ENCODE measurements at regions not wholly inside any gene's neighbourhood (a gene's known extent, or its start where the extent isn't known, plus 50 kb on each side); places are given as distances from the start of the nearest gene placed in this dataset.
"Not testable (repeated sequence)": the region's sequence is repeated elsewhere in the genome, so short reads cannot be mapped to it uniquely, and the experiment has no call there.

DNA sequence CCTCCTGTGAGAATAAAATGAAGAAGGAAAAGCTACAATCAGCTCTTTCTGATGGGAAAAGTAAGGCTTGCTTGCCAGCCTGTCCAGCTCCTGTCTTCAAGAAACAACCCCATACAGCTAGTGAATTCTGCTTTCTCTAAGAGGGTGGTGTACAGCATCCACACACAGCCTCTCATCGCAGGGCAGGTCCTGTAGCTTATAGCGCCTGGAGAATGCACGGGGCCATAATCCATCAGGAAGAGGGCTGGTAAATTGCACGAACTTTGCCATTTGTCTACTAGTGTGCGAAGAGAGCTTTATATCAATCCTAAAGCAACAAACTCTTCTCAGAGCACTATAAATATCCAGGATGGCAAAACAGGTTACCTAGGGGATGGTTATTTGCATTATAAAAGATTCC, 83.3 kb upstream of the SAMSN1 start:
- Mint-ChIP-seq H3K4me3 (no peak overlapping the region), H3K4me1 (peaks cover 14% of the 10 kb centered on the region), H3K9me3 (peaks cover 2% of the 10 kb centered on the region), H3K27ac (no peak overlapping the region), H3K36me3 (peaks cover 6% of the 10 kb centered on the region)
- DNase-seq (ENCODE audit: low spot score in 2 of 2) (no peak), ATAC-seq (no peak)

DNA sequence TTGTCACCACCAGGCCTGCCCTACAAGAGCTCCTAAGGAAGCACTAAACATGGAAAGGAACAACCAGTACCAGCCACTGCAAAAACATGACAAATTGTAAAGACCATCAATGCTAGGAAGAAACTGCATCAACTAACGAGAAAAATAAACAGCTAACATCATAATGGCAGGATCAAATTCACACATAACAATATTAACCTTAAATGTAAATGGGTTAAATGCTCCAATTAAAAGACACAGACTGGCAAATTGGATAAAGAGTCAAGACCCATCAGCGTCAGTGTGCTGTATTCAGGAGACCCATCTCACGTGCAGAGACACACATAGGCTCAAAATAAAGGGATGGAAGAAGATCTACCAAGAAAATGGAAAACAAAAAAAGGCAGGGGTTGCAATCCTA, 77.0 kb upstream of the SAMSN1 start:
- DNase-seq (ENCODE audit: low spot score in 2 of 2); H3K27ac Mint-ChIP-seq; H3K36me3 Mint-ChIP-seq; ATAC-seq; H3K4me3 Mint-ChIP-seq: not testable (repeated sequence)
- Mint-ChIP-seq H3K4me1 (peaks cover 14% of the 10 kb centered on the region), H3K9me3 (peaks cover 17% of the 10 kb centered on the region)

DNA sequence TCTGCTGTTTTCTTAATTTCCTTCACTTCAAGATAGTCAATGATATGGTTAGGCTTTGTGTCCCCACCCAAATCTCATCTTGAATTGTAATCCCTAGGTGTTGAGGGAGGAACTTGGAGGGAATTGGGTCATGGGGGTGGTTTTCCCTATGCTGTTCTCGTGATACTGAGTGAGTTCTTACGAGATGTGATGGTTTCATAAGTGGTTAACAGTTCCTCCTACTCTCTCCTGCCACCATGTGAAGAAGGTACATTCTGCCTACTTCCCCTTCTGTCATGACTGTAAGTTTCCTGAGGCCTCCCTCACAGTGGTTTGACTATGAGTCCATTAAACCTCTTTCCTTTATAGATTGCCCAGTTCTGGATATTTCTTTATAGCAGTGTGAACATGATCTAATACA, 74.0 kb upstream of the SAMSN1 start:
- H3K9me3 Mint-ChIP-seq, result peaks cover 17% of the 10 kb centered on the region
- H3K27ac Mint-ChIP-seq, result peak overlapping the region; percentile 44
- H3K4me1 Mint-ChIP-seq, result peaks cover 28% of the 10 kb centered on the region
- H3K4me3 Mint-ChIP-seq, result no peak overlapping the region
- ATAC-seq (peak; percentile 96), DNase-seq (ENCODE audit: low spot score in 2 of 2) (no peak)
- no peaks in the 10 kb centered on the region for H3K36me3 Mint-ChIP-seq

DNA sequence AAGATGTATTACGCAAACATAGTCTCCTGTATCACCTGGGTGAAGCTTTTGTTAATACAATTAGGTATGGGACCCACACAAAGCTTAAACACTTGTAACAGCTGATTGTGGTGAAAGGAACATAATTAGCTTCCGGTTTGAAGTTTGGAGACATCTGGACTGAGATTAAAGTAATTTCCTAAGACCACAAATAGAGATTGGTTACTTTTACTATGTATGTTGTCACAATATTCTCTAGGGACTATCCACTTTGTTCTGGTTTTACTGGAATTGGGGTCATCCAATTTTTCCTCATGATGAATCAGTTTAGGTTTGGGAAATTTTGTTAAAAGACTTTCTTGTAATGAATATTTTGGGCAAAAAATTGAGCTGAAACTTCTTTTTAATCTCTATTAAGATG, 71.8 kb upstream of the SAMSN1 start:
- Mint-ChIP-seq H3K27ac (no peak overlapping the region), H3K36me3 (no peaks in the 10 kb centered on the region), H3K4me3 (no peak overlapping the region), H3K9me3 (peaks cover 12% of the 10 kb centered on the region), H3K4me1 (peaks cover 28% of the 10 kb centered on the region)
- no peak for DNase-seq (ENCODE audit: low spot score in 2 of 2)
- no peak for ATAC-seq

DNA sequence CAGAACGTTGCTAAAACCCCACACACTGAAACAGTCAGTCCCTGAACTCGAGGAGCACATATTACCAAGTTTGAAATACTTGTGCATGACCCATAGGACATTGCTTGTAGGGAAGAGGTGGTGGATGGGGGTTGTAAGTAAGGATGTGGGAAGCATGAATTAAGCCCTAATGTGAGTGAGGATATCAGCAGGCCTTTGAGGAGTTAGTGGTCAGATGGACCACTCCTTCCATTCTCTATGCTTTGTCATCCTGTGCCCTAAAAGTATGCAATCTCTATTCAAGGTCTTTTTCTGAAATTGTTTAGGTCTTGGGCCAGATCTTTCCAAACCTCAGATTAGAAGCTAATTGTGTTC, 70.9 kb upstream of the SAMSN1 start:
- no peak for DNase-seq (ENCODE audit: low spot score in 2 of 2)
- H3K9me3 Mint-ChIP-seq, result peaks cover 12% of the 10 kb centered on the region
- peaks cover 28% of the 10 kb centered on the region for H3K4me1 Mint-ChIP-seq
- no peak for ATAC-seq
- H3K27ac Mint-ChIP-seq, result no peak overlapping the region
- H3K4me3 Mint-ChIP-seq, result no peak overlapping the region
- H3K36me3 Mint-ChIP-seq, result no peaks in the 10 kb centered on the region

DNA sequence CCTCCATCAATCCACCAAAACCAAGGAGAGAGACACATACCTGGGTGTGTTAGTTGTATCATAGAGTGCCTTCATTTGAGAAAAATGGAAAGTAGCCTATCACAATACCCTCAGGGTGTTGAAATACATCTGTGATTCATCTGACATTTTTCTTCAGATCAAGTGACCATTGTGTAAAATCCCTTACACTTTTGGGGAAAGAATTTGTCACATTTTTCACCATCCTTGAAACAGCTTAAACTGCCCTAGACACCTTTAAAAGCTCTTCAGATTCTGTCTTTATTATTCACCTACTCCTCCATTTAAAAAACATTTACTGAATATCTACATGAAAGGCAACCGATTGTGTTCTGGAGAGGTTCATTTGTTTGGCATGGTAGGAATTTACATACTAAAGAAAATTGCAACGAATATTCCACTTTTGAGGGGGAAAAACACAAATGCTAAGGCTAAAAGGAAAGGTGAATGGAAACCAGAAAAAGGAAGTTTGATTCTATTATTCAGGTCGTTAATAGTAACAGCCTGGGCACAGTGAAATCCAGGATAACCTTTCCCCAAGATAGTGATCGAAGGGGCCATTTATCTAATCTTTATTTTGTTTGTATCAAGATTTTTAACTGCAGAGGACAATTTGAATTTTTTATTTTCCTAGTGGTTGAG, 70.4 kb upstream of the SAMSN1 start:
- ATAC-seq, result peak; percentile 41

DNA sequence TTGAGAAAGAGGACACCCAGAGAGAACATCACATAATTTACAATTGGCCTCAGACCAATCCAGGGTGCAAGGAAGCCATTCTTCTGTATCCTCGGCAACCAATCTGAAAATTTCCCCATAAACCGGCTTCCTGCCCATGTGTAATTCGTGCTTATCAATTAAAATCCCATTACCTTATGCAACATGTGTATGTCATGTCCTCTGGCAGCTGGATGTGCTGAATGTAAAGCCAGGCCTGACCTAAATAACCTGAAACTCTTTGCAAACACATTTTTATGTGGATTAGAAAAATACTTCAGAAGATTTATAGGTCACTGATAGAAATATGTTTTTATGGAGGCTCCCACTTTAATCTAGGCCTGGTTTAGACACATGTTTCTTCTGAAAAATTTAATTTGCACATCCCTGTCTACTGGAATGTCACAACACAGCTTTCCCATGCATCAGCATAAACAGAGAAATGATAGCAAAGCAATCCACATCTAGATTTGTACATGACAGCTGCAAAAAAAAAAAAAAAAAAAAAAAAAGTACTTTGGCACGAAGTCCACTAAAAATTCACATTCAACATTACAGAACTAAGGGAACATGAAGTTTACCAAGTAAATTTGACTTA, 69.4 kb upstream of the SAMSN1 start:
- no peak overlapping the region for H3K27ac Mint-ChIP-seq
- no peak for DNase-seq (ENCODE audit: low spot score in 2 of 2)
- peaks cover 12% of the 10 kb centered on the region for H3K9me3 Mint-ChIP-seq
- peaks cover 38% of the 10 kb centered on the region for H3K4me1 Mint-ChIP-seq
- H3K36me3 Mint-ChIP-seq, result no peaks in the 10 kb centered on the region
- no peak for ATAC-seq
- H3K4me3 Mint-ChIP-seq, result no peak overlapping the region

More for the DNA sequence above, 70.4 kb upstream of the SAMSN1 start:
- Mint-ChIP-seq H3K4me3 (no peak overlapping the region), H3K9me3 (peaks cover 12% of the 10 kb centered on the region), H3K36me3 (no peaks in the 10 kb centered on the region), H3K4me1 (peaks cover 32% of the 10 kb centered on the region), H3K27ac (no peak overlapping the region)
- no peak for DNase-seq (ENCODE audit: low spot score in 2 of 2)

DNA sequence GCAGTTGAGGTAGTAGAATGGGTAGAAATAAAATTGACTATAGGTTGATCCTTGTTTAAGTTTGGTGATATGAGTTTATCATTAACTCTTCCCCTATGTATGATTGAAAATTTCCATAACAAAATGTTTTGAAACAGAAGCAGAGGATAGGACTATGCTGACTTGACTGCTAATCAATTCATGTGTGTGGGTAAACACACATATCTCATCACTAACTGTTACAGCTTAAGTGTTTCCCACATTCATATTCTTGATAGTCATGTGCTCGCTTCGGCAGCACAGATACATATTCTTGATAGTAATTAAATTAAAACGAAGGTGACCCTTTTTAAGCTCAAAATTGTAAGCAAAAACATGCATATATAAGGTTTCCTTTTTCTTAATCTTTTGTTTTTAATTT, 68.2 kb upstream of the SAMSN1 start:
- ATAC-seq, result no peak
- DNase-seq (ENCODE audit: low spot score in 2 of 2), result no peak
- H3K4me1 Mint-ChIP-seq, result peaks cover 29% of the 10 kb centered on the region
- H3K27ac Mint-ChIP-seq, result no peak overlapping the region
- H3K9me3 Mint-ChIP-seq, result peaks cover 2% of the 10 kb centered on the region
- H3K36me3 Mint-ChIP-seq, result no peaks in the 10 kb centered on the region
- no peak overlapping the region for H3K4me3 Mint-ChIP-seq

DNA sequence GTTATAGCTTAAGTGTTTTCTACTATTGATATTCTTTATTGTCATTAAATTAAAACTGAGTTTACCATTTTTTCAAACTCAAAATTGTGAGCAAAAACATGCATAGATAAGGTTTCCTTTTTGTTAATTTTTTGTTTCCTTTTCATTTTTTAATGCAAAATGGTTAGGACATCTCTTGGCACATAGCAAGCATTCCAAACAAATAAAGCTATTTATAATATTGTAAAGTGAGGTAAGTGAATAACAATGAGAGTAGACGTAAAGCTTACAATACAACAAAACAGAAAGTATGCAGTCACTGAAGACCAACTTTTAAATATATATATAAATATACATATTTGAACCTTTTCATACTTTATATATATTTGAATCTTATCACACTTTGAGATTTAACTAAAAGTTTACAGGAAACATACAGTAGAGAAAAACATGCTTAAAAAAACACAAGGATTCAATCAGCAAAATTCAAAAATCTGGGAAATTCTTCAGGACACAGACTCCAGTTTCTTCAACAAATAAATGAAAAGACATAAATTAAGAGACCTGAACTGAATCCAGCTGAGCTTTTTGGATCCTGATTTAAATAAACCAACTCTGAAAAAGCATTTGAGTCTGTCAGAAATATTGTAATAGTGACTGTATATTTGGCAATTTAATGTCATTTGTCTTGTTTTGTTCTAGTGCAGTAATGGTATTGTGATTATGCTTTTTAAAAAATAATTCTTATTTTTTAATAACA, 67.5 kb upstream of the SAMSN1 start:
- Mint-ChIP-seq H3K27ac (no peak overlapping the region), H3K36me3 (no peaks in the 10 kb centered on the region), H3K4me3 (no peak overlapping the region), H3K4me1 (peaks cover 28% of the 10 kb centered on the region), H3K9me3 (peaks cover 2% of the 10 kb centered on the region)
- no peak for DNase-seq (ENCODE audit: low spot score in 2 of 2)
- ATAC-seq, result no peak

DNA sequence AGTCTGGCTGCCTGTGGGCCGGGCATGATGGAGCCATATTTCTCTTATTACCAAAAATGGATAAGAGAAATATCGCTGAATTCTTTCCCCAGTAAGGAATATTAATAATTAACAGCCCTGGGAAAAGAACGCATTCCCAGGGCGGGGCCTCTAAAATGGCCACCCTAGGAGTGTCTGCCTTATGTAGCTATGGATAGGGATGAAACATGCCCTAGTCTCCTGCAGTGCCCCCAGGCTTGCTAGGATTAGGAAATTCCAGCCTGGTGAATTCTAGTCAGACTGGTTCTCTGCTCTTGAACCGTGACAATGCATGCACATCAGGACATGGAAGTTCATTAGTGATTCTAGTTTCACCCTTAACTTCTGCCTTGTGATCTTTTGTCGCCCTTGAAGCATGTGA, 64.0 kb upstream of the SAMSN1 start:
- ATAC-seq, result not testable (repeated sequence)
- H3K4me1 Mint-ChIP-seq, result peaks cover 19% of the 10 kb centered on the region

DNA sequence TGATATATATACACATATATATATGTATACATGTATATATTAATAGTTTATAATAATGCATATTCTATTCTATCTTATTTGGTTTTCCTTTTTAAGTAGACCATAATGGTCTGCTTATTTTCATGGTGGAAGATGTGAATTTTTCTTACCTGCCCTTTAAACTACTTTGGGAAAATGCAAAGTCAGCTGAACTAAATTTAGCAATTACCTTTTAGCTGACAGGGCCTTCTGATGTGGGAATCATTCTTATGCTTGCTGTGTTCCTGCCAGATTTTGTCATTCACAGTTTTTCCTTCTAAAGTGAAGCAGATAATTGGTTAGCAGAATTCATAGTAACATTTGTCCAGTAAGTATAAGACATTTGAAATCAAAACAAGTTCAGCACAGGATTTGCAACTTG, 63.2 kb upstream of the SAMSN1 start:
- Mint-ChIP-seq H3K9me3 (peaks cover 2% of the 10 kb centered on the region), H3K27ac (no peak overlapping the region), H3K36me3 (no peaks in the 10 kb centered on the region), H3K4me3 (no peak overlapping the region), H3K4me1 (peaks cover 19% of the 10 kb centered on the region)
- no peak for ATAC-seq
- no peak for DNase-seq (ENCODE audit: low spot score in 2 of 2)

More for the DNA sequence above, 64.0 kb upstream of the SAMSN1 start:
- not testable (repeated sequence) for H3K4me3 Mint-ChIP-seq; DNase-seq (ENCODE audit: low spot score in 2 of 2); H3K36me3 Mint-ChIP-seq; H3K9me3 Mint-ChIP-seq
- H3K27ac Mint-ChIP-seq, result peak overlapping the region; percentile 60

DNA sequence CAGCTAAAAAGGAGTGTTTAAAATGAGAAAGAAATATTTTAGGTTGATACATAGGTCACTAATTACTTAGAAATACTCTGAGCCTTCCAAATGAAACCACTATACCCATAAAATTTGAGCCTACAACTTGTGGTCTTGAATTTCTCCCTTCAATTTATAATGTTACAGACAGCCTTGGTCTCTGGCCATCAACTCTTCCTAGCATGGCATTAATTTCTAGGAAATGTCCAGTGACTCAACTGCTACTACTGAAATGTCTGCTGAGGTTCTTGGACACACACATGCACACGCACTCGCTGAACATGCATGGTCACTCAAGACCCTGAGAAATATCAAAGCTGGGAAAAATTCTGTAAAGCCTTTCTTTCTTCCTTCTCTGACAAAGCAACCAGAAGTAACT, 61.1 kb upstream of the SAMSN1 start:
- Mint-ChIP-seq H3K4me1 (peaks cover 32% of the 10 kb centered on the region), H3K27ac (no peak overlapping the region), H3K9me3 (peaks cover 2% of the 10 kb centered on the region), H3K4me3 (no peak overlapping the region), H3K36me3 (no peaks in the 10 kb centered on the region)
- ATAC-seq, result no peak
- no peak for DNase-seq (ENCODE audit: low spot score in 2 of 2)

DNA sequence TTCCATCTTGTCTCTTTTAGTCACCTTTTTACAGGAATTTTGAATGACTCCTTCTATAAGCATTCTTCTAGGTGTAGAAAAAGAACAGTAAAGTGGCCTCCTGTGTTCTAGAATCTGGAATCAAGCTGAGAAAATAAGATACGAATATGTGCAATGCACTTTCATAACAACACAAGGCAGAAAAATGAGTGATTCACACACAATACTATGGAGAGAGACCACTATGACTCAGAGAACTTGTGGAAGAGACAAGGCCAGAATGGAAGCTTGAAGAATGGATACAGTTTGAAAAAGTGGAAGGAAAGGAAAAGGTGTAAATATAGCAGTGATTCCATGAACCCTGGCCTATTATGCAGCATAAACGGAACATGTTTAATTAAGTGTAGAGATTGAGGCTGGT, 57.1 kb upstream of the SAMSN1 start:
- H3K27ac Mint-ChIP-seq, result no peak overlapping the region
- no peak for DNase-seq (ENCODE audit: low spot score in 2 of 2)
- no peaks in the 10 kb centered on the region for H3K36me3 Mint-ChIP-seq
- no peaks in the 10 kb centered on the region for H3K9me3 Mint-ChIP-seq
- H3K4me1 Mint-ChIP-seq, result peaks cover 17% of the 10 kb centered on the region
- H3K4me3 Mint-ChIP-seq, result peak overlapping the region; percentile 0
- peak; percentile 59 for ATAC-seq

DNA sequence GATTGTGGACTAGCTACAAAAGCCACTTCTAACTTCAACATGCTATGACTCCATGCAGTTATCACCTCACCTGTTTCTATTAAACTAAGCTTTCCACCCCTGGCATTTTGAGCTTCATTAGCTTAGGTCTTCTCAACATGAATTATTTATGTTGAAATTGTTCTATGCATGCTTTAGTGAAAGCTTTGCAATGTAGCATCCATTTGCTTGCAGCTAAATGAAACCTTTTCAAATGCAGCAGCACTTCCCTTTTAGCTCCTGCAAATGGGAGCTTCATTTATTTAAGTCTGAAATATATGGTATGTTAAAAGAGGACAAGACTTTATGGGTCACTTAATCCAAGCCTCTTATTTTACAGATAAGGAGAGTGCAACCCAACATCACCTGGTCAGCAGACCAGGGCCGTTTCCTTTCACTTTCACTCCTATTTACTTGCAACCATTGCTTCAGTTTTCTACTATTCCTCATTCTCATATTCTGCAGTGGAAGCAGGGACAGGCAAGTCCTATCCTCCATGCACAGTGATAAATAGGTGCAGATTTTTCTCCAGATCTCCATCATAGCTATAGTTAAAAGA, 56.4 kb upstream of the SAMSN1 start:
- H3K27ac Mint-ChIP-seq, result no peak overlapping the region
- peaks cover 15% of the 10 kb centered on the region for H3K4me1 Mint-ChIP-seq
- H3K36me3 Mint-ChIP-seq, result no peaks in the 10 kb centered on the region
- ATAC-seq (no peak), DNase-seq (ENCODE audit: low spot score in 2 of 2) (no peak)
- H3K9me3 Mint-ChIP-seq, result no peaks in the 10 kb centered on the region
- H3K4me3 Mint-ChIP-seq, result peak overlapping the region; percentile 0

DNA sequence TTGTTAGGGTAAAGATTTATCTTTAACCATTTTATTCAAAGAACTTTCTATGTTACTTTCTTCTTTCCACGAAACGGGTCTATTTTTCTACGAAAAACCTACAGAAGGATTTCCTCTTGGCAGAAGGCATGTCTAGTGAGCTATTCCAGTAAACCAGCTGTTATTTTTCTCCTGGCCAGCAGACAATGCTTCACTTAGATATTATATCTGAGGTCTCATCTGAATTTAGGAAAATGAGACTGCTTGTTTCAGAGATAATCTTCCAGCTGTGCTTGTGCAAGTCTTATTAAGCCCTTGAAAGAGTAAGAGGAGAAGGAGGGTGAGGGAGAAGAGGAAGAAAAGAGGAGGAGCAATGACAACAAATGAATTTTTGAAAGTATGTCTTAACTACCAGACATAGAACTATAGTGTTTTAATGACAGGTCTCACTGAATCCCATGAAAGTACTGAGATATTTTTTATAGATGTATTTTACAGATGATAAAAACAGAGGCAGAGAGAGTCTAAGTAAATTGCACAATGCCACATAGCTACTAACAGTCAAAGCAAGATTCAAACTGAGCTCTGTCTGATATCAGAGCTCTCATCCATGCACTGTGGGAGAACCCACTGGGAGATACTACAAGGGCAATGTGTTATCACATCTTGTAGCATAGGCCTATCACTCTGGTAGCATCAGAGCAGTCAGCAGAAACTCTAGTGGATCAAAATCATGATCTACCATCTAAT, 54.6 kb upstream of the SAMSN1 start:
- Mint-ChIP-seq H3K36me3 (no peaks in the 10 kb centered on the region), H3K9me3 (no peaks in the 10 kb centered on the region), H3K4me1 (peaks cover 15% of the 10 kb centered on the region), H3K27ac (no peak overlapping the region), H3K4me3 (no peak overlapping the region)
- ATAC-seq (no peak), DNase-seq (ENCODE audit: low spot score in 2 of 2) (no peak)
